ENCODE measurements at regions not wholly inside any gene's neighbourhood (a gene's known extent, or its start where the extent isn't known, plus 50 kb on each side); places are given as distances from the start of the nearest gene placed in this dataset.

DNA sequence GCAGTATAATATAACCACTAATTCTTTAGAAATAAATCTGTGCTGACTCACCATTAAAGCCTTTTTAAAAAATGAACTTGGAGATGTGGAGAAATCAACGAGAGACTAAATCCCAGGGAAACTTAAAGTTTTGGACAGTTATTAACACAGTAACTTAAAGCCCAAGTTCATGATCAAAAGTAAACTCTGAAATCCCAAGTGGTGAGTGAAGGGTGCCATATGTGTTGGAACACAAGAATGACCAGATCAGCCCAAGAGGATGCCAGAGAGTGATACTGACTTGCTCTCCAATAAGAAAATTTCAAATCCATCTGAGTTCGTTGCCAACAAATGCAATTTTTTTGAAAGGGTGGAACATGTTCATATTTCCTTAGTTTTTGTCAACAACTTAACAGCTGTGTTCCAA lies 838.1 kb upstream of the ACVR2A start:
- Histone ChIP-seq H3K4me3 (ENCODE audit: low read depth, low read length, poor library complexity, severe bottlenecking) (no peak overlapping the region), H3K36me3 (ENCODE audit: insufficient read depth, low read length, poor library complexity, severe bottlenecking) (no peaks in the 10 kb centered on the region), H3K27me3 (replicated peaks; ENCODE audit: insufficient read depth, low read depth, low read length, poor library complexity) (no peaks in the 10 kb centered on the region), H3K27ac (ENCODE audit: low read depth, low read length, poor library complexity, severe bottlenecking) (no peak overlapping the region), H3K9me3 (ENCODE audit: low read depth, low read length, poor library complexity, severe bottlenecking) (no peaks in the 10 kb centered on the region), H3K4me1 (ENCODE audit: insufficient read depth, low read length, poor library complexity, severe bottlenecking) (no peaks in the 10 kb centered on the region)
- BruUV-seq (replicated peaks): no TSS peak
- DNase-seq (ENCODE audit: low spot score): no peak
- ChIA-PET CTCF (no interaction called here), POLR2A (ENCODE audit: low non-redundant PET) (no interaction called here)
- intact Hi-C loops (cut with micrococcal nuclease; ENCODE audit: unreplicated experiment): no loop called here
- no peak for TF ChIP-seq EZH2 (IDR thresholded peaks at IDR 0.05; ENCODE audit: borderline replicate concordance, low read depth, low read length, poor library complexity, severe bottlenecking)
- TF ChIP-seq, protein P1, sequence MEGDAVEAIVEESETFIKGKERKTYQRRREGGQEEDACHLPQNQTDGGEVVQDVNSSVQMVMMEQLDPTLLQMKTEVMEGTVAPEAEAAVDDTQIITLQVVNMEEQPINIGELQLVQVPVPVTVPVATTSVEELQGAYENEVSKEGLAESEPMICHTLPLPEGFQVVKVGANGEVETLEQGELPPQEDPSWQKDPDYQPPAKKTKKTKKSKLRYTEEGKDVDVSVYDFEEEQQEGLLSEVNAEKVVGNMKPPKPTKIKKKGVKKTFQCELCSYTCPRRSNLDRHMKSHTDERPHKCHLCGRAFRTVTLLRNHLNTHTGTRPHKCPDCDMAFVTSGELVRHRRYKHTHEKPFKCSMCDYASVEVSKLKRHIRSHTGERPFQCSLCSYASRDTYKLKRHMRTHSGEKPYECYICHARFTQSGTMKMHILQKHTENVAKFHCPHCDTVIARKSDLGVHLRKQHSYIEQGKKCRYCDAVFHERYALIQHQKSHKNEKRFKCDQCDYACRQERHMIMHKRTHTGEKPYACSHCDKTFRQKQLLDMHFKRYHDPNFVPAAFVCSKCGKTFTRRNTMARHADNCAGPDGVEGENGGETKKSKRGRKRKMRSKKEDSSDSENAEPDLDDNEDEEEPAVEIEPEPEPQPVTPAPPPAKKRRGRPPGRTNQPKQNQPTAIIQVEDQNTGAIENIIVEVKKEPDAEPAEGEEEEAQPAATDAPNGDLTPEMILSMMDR (conservative IDR thresholded peaks at IDR 0.05; ENCODE audit: low read depth, low read length): no peak

DNA sequence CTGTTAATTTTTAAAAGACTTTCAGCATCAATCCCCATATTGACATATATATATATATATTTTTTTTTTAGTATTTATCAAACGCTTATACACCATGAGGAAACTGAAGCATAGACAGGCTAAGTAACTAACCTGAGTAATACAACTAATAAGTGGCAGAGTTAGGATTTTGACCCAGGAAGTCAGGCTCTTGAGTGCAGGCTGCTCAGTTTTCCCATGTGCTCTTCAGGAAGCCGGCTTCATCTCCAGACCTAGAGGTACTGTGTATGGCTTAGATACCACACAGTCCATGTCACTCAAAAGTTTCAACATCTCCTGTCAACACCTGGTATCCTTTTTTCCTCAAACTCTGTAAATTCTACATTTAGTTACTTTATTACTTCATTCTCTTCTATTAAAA lies 841.7 kb upstream of the ACVR2A start:
- DNase-seq (ENCODE audit: low spot score): no peak
- no peak for TF ChIP-seq EZH2 (IDR thresholded peaks at IDR 0.05; ENCODE audit: borderline replicate concordance, low read depth, low read length, poor library complexity, severe bottlenecking)
- TF ChIP-seq, protein P1 (conservative IDR thresholded peaks at IDR 0.05; ENCODE audit: low read depth, low read length): no peak
- no peaks in the 10 kb centered on the region for H3K4me1 ChIP-seq (ENCODE audit: insufficient read depth, low read length, poor library complexity, severe bottlenecking)
- H3K36me3 ChIP-seq (ENCODE audit: insufficient read depth, low read length, poor library complexity, severe bottlenecking): no peaks in the 10 kb centered on the region
- no peak overlapping the region for H3K4me3 ChIP-seq (ENCODE audit: low read depth, low read length, poor library complexity, severe bottlenecking)
- CTCF ChIA-PET: no interaction called here
- BruUV-seq (replicated peaks): no TSS peak
- POLR2A ChIA-PET (ENCODE audit: low non-redundant PET): no interaction called here
- H3K27me3 ChIP-seq (replicated peaks; ENCODE audit: insufficient read depth, low read depth, low read length, poor library complexity): no peaks in the 10 kb centered on the region
- H3K9me3 ChIP-seq (ENCODE audit: low read depth, low read length, poor library complexity, severe bottlenecking): no peaks in the 10 kb centered on the region
- intact Hi-C loops (cut with micrococcal nuclease; ENCODE audit: unreplicated experiment): no loop called here
- no peak overlapping the region for H3K27ac ChIP-seq (ENCODE audit: low read depth, low read length, poor library complexity, severe bottlenecking)

DNA sequence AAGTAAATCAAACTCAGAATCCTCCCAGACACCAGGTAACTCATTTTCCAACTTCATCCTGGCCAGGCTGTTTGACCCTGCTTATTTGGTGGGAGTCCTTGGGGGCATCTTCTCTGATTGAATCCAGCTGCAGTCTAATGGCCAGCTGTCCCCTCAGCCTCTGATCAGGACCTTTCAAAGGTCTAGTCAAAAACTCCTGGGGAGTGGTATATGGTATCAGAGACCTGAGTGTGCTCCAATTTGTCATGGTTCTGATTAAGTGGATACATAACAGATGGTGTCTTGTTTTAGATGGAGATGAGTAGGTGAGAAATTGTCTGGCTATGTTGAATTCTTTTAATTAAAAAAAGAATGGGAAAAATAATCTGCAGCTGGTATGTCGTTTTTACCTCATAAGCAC lies 842.6 kb upstream of the ACVR2A start:
- no peak for TF ChIP-seq EZH2 (IDR thresholded peaks at IDR 0.05; ENCODE audit: borderline replicate concordance, low read depth, low read length, poor library complexity, severe bottlenecking)
- TF ChIP-seq, protein P1 (conservative IDR thresholded peaks at IDR 0.05; ENCODE audit: low read depth, low read length): no peak
- no TSS peak for BruUV-seq (replicated peaks)
- intact Hi-C loops (cut with micrococcal nuclease; ENCODE audit: unreplicated experiment): no loop called here
- H3K27me3 ChIP-seq (replicated peaks; ENCODE audit: insufficient read depth, low read depth, low read length, poor library complexity): no peaks in the 10 kb centered on the region
- no peaks in the 10 kb centered on the region for H3K4me1 ChIP-seq (ENCODE audit: insufficient read depth, low read length, poor library complexity, severe bottlenecking)
- H3K9me3 ChIP-seq (ENCODE audit: low read depth, low read length, poor library complexity, severe bottlenecking): no peaks in the 10 kb centered on the region
- no peak for DNase-seq (ENCODE audit: low spot score)
- H3K4me3 ChIP-seq (ENCODE audit: low read depth, low read length, poor library complexity, severe bottlenecking): no peak overlapping the region
- CTCF ChIA-PET: no interaction called here
- H3K36me3 ChIP-seq (ENCODE audit: insufficient read depth, low read length, poor library complexity, severe bottlenecking): no peaks in the 10 kb centered on the region
- POLR2A ChIA-PET (ENCODE audit: low non-redundant PET): no interaction called here
- no peak overlapping the region for H3K27ac ChIP-seq (ENCODE audit: low read depth, low read length, poor library complexity, severe bottlenecking)
